ENCODE measurements at regions not wholly inside any gene's neighbourhood (a gene's known extent, or its start where the extent isn't known, plus 50 kb on each side); places are given as distances from the start of the nearest gene placed in this dataset.

DNA sequence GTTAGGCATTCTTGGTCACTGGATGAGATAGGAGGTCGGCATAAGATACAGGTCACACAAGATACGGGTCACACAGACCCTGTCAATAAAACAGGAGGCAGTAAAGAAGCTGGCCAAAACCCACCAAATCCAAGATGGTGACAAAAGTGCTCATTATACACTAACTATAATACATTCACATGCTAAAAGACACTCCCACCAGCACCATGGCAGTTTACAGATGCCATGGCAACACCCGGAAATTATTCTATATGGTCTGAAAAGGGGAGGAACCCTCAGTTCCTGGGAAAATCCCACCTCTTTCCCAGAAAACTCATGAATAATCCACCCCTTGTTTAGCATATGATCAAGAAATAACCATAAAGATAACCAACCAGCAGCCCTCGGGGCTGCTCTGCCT lies 56.0 kb upstream of the PTPRM start:
- H3K4me1 Mint-ChIP-seq = peaks cover 25% of the 10 kb centered on the region
- TF ChIP-seq NR1H2 (CRISPR knock-in tag; IDR thresholded peaks at IDR 0.05) (no peak), OVOL2 (CRISPR knock-in tag; IDR thresholded peaks at IDR 0.05; ENCODE audit: borderline replicate concordance) (no peak), TCF7 (CRISPR knock-in tag; IDR thresholded peaks at IDR 0.05; ENCODE audit: low read depth) (no peak), E2F4 (CRISPR knock-in tag; IDR thresholded peaks at IDR 0.05; ENCODE audit: borderline replicate concordance, low read depth) (no peak), FOXK1 (CRISPR knock-in tag; IDR thresholded peaks at IDR 0.05) (no peak), SP1 (CRISPR knock-in tag; conservative IDR thresholded peaks at IDR 0.05) (no peak), GABPB1 (CRISPR knock-in tag; IDR thresholded peaks at IDR 0.05) (no peak), CBFB (CRISPR knock-in tag; IDR thresholded peaks at IDR 0.05; ENCODE audit: low read depth) (no peak), ZNF232 (CRISPR knock-in tag; IDR thresholded peaks at IDR 0.05) (no peak)
- TF ChIP-seq, protein P1, sequence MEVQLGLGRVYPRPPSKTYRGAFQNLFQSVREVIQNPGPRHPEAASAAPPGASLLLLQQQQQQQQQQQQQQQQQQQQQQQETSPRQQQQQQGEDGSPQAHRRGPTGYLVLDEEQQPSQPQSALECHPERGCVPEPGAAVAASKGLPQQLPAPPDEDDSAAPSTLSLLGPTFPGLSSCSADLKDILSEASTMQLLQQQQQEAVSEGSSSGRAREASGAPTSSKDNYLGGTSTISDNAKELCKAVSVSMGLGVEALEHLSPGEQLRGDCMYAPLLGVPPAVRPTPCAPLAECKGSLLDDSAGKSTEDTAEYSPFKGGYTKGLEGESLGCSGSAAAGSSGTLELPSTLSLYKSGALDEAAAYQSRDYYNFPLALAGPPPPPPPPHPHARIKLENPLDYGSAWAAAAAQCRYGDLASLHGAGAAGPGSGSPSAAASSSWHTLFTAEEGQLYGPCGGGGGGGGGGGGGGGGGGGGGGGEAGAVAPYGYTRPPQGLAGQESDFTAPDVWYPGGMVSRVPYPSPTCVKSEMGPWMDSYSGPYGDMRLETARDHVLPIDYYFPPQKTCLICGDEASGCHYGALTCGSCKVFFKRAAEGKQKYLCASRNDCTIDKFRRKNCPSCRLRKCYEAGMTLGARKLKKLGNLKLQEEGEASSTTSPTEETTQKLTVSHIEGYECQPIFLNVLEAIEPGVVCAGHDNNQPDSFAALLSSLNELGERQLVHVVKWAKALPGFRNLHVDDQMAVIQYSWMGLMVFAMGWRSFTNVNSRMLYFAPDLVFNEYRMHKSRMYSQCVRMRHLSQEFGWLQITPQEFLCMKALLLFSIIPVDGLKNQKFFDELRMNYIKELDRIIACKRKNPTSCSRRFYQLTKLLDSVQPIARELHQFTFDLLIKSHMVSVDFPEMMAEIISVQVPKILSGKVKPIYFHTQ (CRISPR knock-in tag; IDR thresholded peaks at IDR 0.05) = no peak
- TF ChIP-seq, protein P2, sequence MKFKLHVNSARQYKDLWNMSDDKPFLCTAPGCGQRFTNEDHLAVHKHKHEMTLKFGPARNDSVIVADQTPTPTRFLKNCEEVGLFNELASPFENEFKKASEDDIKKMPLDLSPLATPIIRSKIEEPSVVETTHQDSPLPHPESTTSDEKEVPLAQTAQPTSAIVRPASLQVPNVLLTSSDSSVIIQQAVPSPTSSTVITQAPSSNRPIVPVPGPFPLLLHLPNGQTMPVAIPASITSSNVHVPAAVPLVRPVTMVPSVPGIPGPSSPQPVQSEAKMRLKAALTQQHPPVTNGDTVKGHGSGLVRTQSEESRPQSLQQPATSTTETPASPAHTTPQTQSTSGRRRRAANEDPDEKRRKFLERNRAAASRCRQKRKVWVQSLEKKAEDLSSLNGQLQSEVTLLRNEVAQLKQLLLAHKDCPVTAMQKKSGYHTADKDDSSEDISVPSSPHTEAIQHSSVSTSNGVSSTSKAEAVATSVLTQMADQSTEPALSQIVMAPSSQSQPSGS (CRISPR knock-in tag; IDR thresholded peaks at IDR 0.05; ENCODE audit: borderline replicate concordance, low read depth) = no peak
- TF ChIP-seq, protein P3, sequence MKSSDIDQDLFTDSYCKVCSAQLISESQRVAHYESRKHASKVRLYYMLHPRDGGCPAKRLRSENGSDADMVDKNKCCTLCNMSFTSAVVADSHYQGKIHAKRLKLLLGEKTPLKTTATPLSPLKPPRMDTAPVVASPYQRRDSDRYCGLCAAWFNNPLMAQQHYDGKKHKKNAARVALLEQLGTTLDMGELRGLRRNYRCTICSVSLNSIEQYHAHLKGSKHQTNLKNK (CRISPR knock-in tag; IDR thresholded peaks at IDR 0.05) = no peak
- ATAC-seq = no peak

GRCh38 chr18:7512348-7512747 lies 54.8 kb upstream of the PTPRM start:
- H3K4me1 Mint-ChIP-seq = peaks cover 25% of the 10 kb centered on the region
- ChIA-PET POLR2A (no interaction called here), CTCF (interaction anchor here (1.0 kb wide), 1 partner anchor 54 kb away, joined by 3 read pairs; no protein-coding TSS in a partner anchor)
- peaks cover 4% of the 10 kb centered on the region; the same call in 1 of the 2 replicates for H3K9me3 Mint-ChIP-seq
- H3K27me3 Mint-ChIP-seq (ENCODE audit: low read depth) = peaks cover 3% of the 10 kb centered on the region; the same call in 1 of the 2 replicates
- TF ChIP-seq TP53 (CRISPR knock-in tag; IDR thresholded peaks at IDR 0.05) = no peak
- H3K4me3 Mint-ChIP-seq = no peak overlapping the region
- DNase-seq (ENCODE audit: low spot score) = no peak
- no peak overlapping the region for H3K27ac Mint-ChIP-seq
- ATAC-seq = no peak
- H3K36me3 Mint-ChIP-seq = no peaks in the 10 kb centered on the region

More for the DNA sequence above, 56.0 kb upstream of the PTPRM start:
- Mint-ChIP-seq H3K4me3 (no peak overlapping the region), H3K27me3 (ENCODE audit: low read depth) (peaks cover 6% of the 10 kb centered on the region), H3K36me3 (no peaks in the 10 kb centered on the region), H3K9me3 (peaks cover 4% of the 10 kb centered on the region; the same call in 1 of the 2 replicates), H3K27ac (no peak overlapping the region)
- ChIA-PET CTCF (no interaction called here), POLR2A (no interaction called here)
- no peak for DNase-seq (ENCODE audit: low spot score)

GRCh38 chr18:7512990-7513389 lies 54.1 kb upstream of the PTPRM start:
- POLR2A ChIA-PET = no interaction called here
- Mint-ChIP-seq H3K27ac (no peak overlapping the region), H3K4me1 (peaks cover 27% of the 10 kb centered on the region), H3K4me3 (no peak overlapping the region), H3K27me3 (ENCODE audit: low read depth) (peaks cover 3% of the 10 kb centered on the region), H3K9me3 (peaks cover 4% of the 10 kb centered on the region; the same call in 1 of the 2 replicates), H3K36me3 (no peaks in the 10 kb centered on the region)
- no peak for DNase-seq (ENCODE audit: low spot score)
- CTCF ChIA-PET = interaction anchor here (1.0 kb wide), 1 partner anchor 54 kb away, joined by 3 read pairs; no protein-coding TSS in a partner anchor
- ATAC-seq = no peak
- TF ChIP-seq, protein P4, sequence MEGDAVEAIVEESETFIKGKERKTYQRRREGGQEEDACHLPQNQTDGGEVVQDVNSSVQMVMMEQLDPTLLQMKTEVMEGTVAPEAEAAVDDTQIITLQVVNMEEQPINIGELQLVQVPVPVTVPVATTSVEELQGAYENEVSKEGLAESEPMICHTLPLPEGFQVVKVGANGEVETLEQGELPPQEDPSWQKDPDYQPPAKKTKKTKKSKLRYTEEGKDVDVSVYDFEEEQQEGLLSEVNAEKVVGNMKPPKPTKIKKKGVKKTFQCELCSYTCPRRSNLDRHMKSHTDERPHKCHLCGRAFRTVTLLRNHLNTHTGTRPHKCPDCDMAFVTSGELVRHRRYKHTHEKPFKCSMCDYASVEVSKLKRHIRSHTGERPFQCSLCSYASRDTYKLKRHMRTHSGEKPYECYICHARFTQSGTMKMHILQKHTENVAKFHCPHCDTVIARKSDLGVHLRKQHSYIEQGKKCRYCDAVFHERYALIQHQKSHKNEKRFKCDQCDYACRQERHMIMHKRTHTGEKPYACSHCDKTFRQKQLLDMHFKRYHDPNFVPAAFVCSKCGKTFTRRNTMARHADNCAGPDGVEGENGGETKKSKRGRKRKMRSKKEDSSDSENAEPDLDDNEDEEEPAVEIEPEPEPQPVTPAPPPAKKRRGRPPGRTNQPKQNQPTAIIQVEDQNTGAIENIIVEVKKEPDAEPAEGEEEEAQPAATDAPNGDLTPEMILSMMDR (IDR thresholded peaks at IDR 0.05) = no peak
- TF ChIP-seq PRRX2 (CRISPR knock-in tag; IDR thresholded peaks at IDR 0.05) (no peak), GTF2I (CRISPR knock-in tag; conservative IDR thresholded peaks at IDR 0.05) (no peak)
- TF ChIP-seq, protein P5, sequence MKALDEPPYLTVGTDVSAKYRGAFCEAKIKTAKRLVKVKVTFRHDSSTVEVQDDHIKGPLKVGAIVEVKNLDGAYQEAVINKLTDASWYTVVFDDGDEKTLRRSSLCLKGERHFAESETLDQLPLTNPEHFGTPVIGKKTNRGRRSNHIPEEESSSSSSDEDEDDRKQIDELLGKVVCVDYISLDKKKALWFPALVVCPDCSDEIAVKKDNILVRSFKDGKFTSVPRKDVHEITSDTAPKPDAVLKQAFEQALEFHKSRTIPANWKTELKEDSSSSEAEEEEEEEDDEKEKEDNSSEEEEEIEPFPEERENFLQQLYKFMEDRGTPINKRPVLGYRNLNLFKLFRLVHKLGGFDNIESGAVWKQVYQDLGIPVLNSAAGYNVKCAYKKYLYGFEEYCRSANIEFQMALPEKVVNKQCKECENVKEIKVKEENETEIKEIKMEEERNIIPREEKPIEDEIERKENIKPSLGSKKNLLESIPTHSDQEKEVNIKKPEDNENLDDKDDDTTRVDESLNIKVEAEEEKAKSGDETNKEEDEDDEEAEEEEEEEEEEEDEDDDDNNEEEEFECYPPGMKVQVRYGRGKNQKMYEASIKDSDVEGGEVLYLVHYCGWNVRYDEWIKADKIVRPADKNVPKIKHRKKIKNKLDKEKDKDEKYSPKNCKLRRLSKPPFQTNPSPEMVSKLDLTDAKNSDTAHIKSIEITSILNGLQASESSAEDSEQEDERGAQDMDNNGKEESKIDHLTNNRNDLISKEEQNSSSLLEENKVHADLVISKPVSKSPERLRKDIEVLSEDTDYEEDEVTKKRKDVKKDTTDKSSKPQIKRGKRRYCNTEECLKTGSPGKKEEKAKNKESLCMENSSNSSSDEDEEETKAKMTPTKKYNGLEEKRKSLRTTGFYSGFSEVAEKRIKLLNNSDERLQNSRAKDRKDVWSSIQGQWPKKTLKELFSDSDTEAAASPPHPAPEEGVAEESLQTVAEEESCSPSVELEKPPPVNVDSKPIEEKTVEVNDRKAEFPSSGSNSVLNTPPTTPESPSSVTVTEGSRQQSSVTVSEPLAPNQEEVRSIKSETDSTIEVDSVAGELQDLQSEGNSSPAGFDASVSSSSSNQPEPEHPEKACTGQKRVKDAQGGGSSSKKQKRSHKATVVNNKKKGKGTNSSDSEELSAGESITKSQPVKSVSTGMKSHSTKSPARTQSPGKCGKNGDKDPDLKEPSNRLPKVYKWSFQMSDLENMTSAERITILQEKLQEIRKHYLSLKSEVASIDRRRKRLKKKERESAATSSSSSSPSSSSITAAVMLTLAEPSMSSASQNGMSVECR (CRISPR knock-in tag; IDR thresholded peaks at IDR 0.05; ENCODE audit: borderline replicate concordance) = no peak
- TF ChIP-seq, protein P2 (CRISPR knock-in tag; IDR thresholded peaks at IDR 0.05; ENCODE audit: borderline replicate concordance, low read depth) = no peak
